ENCODE measurements at regions not wholly inside any gene's neighbourhood (a gene's known extent, or its start where the extent isn't known, plus 50 kb on each side); places are given as distances from the start of the nearest gene placed in this dataset.
"Not testable (repeated sequence)": the region's sequence is repeated elsewhere in the genome, so short reads cannot be mapped to it uniquely, and the experiment has no call there.

GRCh38 chrX:33852146-33852545, 280.0 kb downstream of the FAM47A start:
- peaks cover 0 to 14% (median 7%) of the 10 kb centered on the region in 8 donors for H3K9me3 Mint-ChIP-seq
- CTCF ChIA-PET (ENCODE audit: partially characterized antibody): not testable (repeated sequence)

DNA sequence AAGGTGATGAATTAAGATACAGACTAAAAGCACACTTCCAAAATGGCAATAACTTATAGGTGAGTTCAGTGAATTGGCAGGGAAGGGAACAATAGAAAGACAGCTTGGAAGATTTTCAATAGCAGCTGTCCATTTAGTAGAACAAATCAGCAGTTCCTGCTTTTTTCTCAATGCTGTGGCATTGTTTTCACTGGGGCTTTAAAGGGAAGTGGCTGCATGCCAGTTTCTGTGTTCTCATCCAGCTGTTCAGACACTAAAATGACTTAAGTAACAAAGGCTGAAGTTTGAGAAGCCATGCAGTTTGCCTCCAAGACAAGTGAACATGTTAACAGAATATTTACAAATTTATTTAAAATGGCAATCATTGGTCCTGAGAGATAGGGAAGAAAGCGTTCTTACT, 291.9 kb downstream of the FAM47A start:
- Mint-ChIP-seq H3K36me3 (no peaks in the 10 kb centered on the region), H3K4me3 (no peak overlapping the region), H3K27me3 (no peaks in the 10 kb centered on the region), H3K9me3 (peaks cover 0 to 6% (median 0%) of the 10 kb centered on the region in 8 donors), H3K27ac (no peak overlapping the region), H3K4me1 (no peaks in the 10 kb centered on the region)
- intact Hi-C loops (cut with micrococcal nuclease): no loop called here
- Histone ChIP-seq H3K27me3 (ENCODE audit: insufficient read depth, low read length) (no peaks in the 10 kb centered on the region), H3K4me1 (ENCODE audit: insufficient read depth, low read length) (no peaks in the 10 kb centered on the region), H3K9me3 (ENCODE audit: control insufficient read depth in 1 of 2, low read length in 2 of 2) (no peaks in the 10 kb centered on the region), H3K27ac (ENCODE audit: low read depth, low read length) (no peak overlapping the region), H3K4me3 (ENCODE audit: low read length in 2 of 2) (no peak overlapping the region), H3K36me3 (ENCODE audit: insufficient read depth, low read length) (no peaks in the 10 kb centered on the region)
- POLR2A ChIA-PET (ENCODE audit: partially characterized antibody): no interaction called here
- CTCF ChIA-PET (ENCODE audit: partially characterized antibody): no interaction called here
- DNase-seq: no peak

More at GRCh38 chrX:33852146-33852545, 280.0 kb downstream of the FAM47A start:
- H3K27me3 ChIP-seq (ENCODE audit: insufficient read depth, low read length); H3K9me3 ChIP-seq (ENCODE audit: control insufficient read depth in 1 of 2, low read length in 2 of 2); H3K4me1 ChIP-seq (ENCODE audit: insufficient read depth, low read length); H3K36me3 Mint-ChIP-seq; H3K27ac ChIP-seq (ENCODE audit: low read depth, low read length); H3K4me3 Mint-ChIP-seq; H3K36me3 ChIP-seq (ENCODE audit: insufficient read depth, low read length); intact Hi-C loops (cut with micrococcal nuclease); DNase-seq; H3K4me3 ChIP-seq (ENCODE audit: low read length in 2 of 2); H3K27ac Mint-ChIP-seq; H3K4me1 Mint-ChIP-seq; H3K27me3 Mint-ChIP-seq; POLR2A ChIA-PET (ENCODE audit: partially characterized antibody): not testable (repeated sequence)

DNA sequence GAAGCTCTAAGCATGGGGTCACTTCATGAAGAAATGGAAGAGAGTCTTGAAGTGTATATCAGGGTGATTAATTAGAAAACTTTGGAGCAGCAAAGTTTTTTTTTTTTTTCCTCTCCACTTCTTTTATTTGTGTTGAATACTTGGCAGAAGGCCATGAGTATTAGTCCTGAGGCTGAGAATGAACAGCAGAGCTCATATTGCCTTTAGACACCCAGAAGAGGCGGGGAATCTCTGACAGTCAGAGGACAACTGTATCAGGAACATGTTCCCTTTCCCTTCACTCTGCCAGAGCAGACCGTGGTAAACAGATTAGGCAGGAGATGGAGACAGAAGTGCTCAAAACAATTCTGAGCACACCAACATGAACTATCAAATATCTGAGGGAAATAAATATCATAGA, 300.9 kb downstream of the FAM47A start:
- CTCF ChIA-PET (ENCODE audit: partially characterized antibody): no interaction called here
- Histone ChIP-seq H3K27me3 (ENCODE audit: insufficient read depth, low read length) (no peaks in the 10 kb centered on the region), H3K4me3 (ENCODE audit: low read length in 2 of 2) (no peak overlapping the region), H3K9me3 (ENCODE audit: control insufficient read depth in 1 of 2, low read length in 2 of 2) (no peaks in the 10 kb centered on the region), H3K36me3 (ENCODE audit: insufficient read depth, low read length) (no peaks in the 10 kb centered on the region), H3K27ac (ENCODE audit: low read depth, low read length) (no peak overlapping the region), H3K4me1 (ENCODE audit: insufficient read depth, low read length) (no peaks in the 10 kb centered on the region)
- Mint-ChIP-seq H3K36me3 (no peaks in the 10 kb centered on the region), H3K4me1 (no peaks in the 10 kb centered on the region), H3K4me3 (no peak overlapping the region), H3K27me3 (no peaks in the 10 kb centered on the region), H3K27ac (no peak overlapping the region), H3K9me3 (peaks cover 0 to 24% (median 7%) of the 10 kb centered on the region in 8 donors)
- POLR2A ChIA-PET (ENCODE audit: partially characterized antibody): no interaction called here
- no peak for DNase-seq
- intact Hi-C loops (cut with micrococcal nuclease): no loop called here

DNA sequence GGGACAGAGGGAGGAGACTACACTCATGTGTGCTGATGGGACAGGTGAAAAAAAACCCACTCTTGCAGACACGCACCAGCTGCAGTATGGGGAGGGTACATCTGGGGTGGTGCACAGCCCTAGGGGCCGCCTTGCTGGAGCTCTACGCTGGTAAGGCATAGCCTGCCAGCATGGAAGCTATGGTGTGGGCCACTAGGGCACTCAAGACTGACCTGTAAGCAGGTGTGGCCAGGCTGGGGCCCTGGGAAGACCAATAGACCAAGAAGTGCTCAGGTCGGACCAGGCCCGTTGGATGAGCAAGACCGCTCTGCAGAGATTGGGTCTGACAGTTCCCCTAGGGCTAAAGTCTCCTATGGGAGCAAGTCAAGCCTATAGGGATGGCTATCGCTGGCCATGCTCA, 314.8 kb downstream of the FAM47A start:
- DNase-seq: no peak
- CTCF ChIA-PET (ENCODE audit: partially characterized antibody): no interaction called here

DNA sequence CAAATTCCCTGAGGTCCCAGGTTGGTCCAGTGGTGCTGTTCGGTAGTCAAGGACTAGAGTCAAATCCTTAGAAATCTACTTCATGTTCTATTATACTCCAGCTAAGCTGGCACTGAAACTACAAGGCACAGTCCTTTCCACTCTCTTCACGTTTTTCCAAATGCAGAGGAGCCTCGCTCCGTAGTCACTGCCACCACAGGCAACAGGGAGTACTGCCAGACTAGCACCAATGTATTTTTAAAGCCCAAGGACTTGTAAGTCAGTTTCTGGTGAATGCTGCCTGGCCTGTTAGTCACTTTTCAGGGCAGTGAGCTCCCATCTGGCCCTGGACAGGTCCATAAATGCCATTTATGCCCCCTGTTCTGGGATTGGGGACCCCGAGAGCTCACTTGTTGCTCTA, 323.5 kb downstream of the FAM47A start:
- intact Hi-C loops (cut with micrococcal nuclease): no loop called here

More for the DNA sequence above, 314.8 kb downstream of the FAM47A start:
- H3K27ac Mint-ChIP-seq: no peak overlapping the region
- peaks cover 0 to 16% (median 3%) of the 10 kb centered on the region in 8 donors for H3K9me3 Mint-ChIP-seq
- H3K36me3 Mint-ChIP-seq: no peaks in the 10 kb centered on the region
- H3K4me3 Mint-ChIP-seq: no peak overlapping the region
- POLR2A ChIA-PET (ENCODE audit: partially characterized antibody): no interaction called here
- Histone ChIP-seq H3K36me3 (ENCODE audit: insufficient read depth, low read length) (no peaks in the 10 kb centered on the region), H3K4me3 (ENCODE audit: low read length in 2 of 2) (no peak overlapping the region), H3K27me3 (ENCODE audit: insufficient read depth, low read length) (no peaks in the 10 kb centered on the region), H3K9me3 (ENCODE audit: control insufficient read depth in 1 of 2, low read length in 2 of 2) (no peaks in the 10 kb centered on the region), H3K4me1 (ENCODE audit: insufficient read depth, low read length) (no peaks in the 10 kb centered on the region), H3K27ac (ENCODE audit: low read depth, low read length) (no peak overlapping the region)
- intact Hi-C loops (cut with micrococcal nuclease): no loop called here
- no peaks in the 10 kb centered on the region for H3K27me3 Mint-ChIP-seq
- no peaks in the 10 kb centered on the region for H3K4me1 Mint-ChIP-seq

DNA sequence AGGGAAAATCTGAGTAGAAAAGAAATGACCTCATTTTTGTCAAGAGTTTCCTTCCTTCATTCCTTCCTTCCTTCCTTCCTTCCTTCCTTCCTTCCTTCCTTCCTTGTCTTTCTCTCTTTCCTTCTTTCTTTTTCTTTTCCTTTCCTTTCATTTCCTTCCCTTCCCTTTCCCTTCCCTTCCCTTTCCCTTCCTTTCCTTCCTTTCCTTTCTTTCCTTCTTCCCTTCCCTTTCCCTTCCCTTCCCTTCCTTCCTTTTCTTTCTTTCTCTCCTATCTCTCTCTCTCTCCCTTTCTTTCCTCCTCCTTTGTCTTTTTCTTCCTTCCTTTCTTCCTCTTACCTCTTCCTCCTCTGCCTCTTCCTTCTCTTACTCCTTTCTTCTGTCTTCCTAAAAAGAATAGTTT, 347.6 kb downstream of the FAM47A start:
- H3K4me3 Mint-ChIP-seq: no peak overlapping the region
- Histone ChIP-seq H3K36me3 (ENCODE audit: insufficient read depth, low read length) (no peaks in the 10 kb centered on the region), H3K27ac (ENCODE audit: low read depth, low read length) (no peak overlapping the region), H3K27me3 (ENCODE audit: insufficient read depth, low read length) (no peaks in the 10 kb centered on the region), H3K4me3 (ENCODE audit: low read length in 2 of 2) (no peak overlapping the region), H3K4me1 (ENCODE audit: insufficient read depth, low read length) (no peaks in the 10 kb centered on the region), H3K9me3 (ENCODE audit: control insufficient read depth in 1 of 2, low read length in 2 of 2) (no peaks in the 10 kb centered on the region)
- H3K27ac Mint-ChIP-seq: no peak overlapping the region
- peaks cover 0 to 11% (median under 1%) of the 10 kb centered on the region in 8 donors for H3K9me3 Mint-ChIP-seq
- no peaks in the 10 kb centered on the region for H3K36me3 Mint-ChIP-seq
- intact Hi-C loops (cut with micrococcal nuclease): no loop called here
- H3K4me1 Mint-ChIP-seq: no peaks in the 10 kb centered on the region
- CTCF ChIA-PET (ENCODE audit: partially characterized antibody): no interaction called here
- POLR2A ChIA-PET (ENCODE audit: partially characterized antibody): no interaction called here
- DNase-seq: no peak
- H3K27me3 Mint-ChIP-seq: no peaks in the 10 kb centered on the region

More for the DNA sequence above, 323.5 kb downstream of the FAM47A start:
- H3K4me1 ChIP-seq (ENCODE audit: insufficient read depth, low read length): no peaks in the 10 kb centered on the region
- H3K4me1 Mint-ChIP-seq: no peaks in the 10 kb centered on the region
- H3K36me3 Mint-ChIP-seq: no peaks in the 10 kb centered on the region
- H3K9me3 ChIP-seq (ENCODE audit: control insufficient read depth in 1 of 2, low read length in 2 of 2): no peaks in the 10 kb centered on the region
- DNase-seq: no peak
- no peak overlapping the region for H3K27ac Mint-ChIP-seq
- H3K27me3 ChIP-seq (ENCODE audit: insufficient read depth, low read length): no peaks in the 10 kb centered on the region
- no peaks in the 10 kb centered on the region for H3K36me3 ChIP-seq (ENCODE audit: insufficient read depth, low read length)
- no peak overlapping the region for H3K4me3 ChIP-seq (ENCODE audit: low read length in 2 of 2)
- no peak overlapping the region for H3K4me3 Mint-ChIP-seq
- ChIA-PET CTCF (ENCODE audit: partially characterized antibody) (no interaction called here), POLR2A (ENCODE audit: partially characterized antibody) (no interaction called here)
- H3K9me3 Mint-ChIP-seq: peaks cover 0 to 21% (median 6%) of the 10 kb centered on the region in 8 donors
- H3K27ac ChIP-seq (ENCODE audit: low read depth, low read length): no peak overlapping the region
- no peaks in the 10 kb centered on the region for H3K27me3 Mint-ChIP-seq

- H3K4me3 ChIP-seq (ENCODE audit: low read length in 2 of 2): no peak overlapping the region
These were observed 390.3 kb downstream of the FAM47A start for GRCh38 chrX:33741807-33742206.

GRCh38 chrX:33735182-33735581, 396.9 kb downstream of the FAM47A start:
- Histone ChIP-seq H3K9me3 (ENCODE audit: control insufficient read depth in 1 of 2, low read length in 2 of 2) (no peaks in the 10 kb centered on the region), H3K4me3 (ENCODE audit: low read length in 2 of 2) (no peak overlapping the region), H3K36me3 (ENCODE audit: insufficient read depth, low read length) (no peaks in the 10 kb centered on the region), H3K27ac (ENCODE audit: low read depth, low read length) (no peak overlapping the region), H3K4me1 (ENCODE audit: insufficient read depth, low read length) (no peaks in the 10 kb centered on the region), H3K27me3 (ENCODE audit: insufficient read depth, low read length) (no peaks in the 10 kb centered on the region)
- H3K9me3 Mint-ChIP-seq: peaks cover 0 to 11% (median 2%) of the 10 kb centered on the region in 8 donors
- no peak for DNase-seq
- no peaks in the 10 kb centered on the region for H3K36me3 Mint-ChIP-seq
- no peaks in the 10 kb centered on the region for H3K27me3 Mint-ChIP-seq
- intact Hi-C loops (cut with micrococcal nuclease): no loop called here
- ChIA-PET POLR2A (ENCODE audit: partially characterized antibody) (no interaction called here), CTCF (ENCODE audit: partially characterized antibody) (no interaction called here)
- no peaks in the 10 kb centered on the region for H3K4me1 Mint-ChIP-seq
- no peak overlapping the region for H3K4me3 Mint-ChIP-seq
- H3K27ac Mint-ChIP-seq: no peak overlapping the region

More at GRCh38 chrX:33741807-33742206, 390.3 kb downstream of the FAM47A start:
- ChIA-PET POLR2A (ENCODE audit: partially characterized antibody) (no interaction called here), CTCF (ENCODE audit: partially characterized antibody) (no interaction called here)
- H3K27ac Mint-ChIP-seq: no peak overlapping the region
- no peaks in the 10 kb centered on the region for H3K27me3 Mint-ChIP-seq
- H3K27me3 ChIP-seq (ENCODE audit: insufficient read depth, low read length): no peaks in the 10 kb centered on the region
- H3K9me3 ChIP-seq (ENCODE audit: control insufficient read depth in 1 of 2, low read length in 2 of 2): no peaks in the 10 kb centered on the region
- DNase-seq: peak in 1 of 5 donors; percentile 20
- no peaks in the 10 kb centered on the region for H3K4me1 Mint-ChIP-seq
- no peaks in the 10 kb centered on the region for H3K36me3 ChIP-seq (ENCODE audit: insufficient read depth, low read length)
- H3K36me3 Mint-ChIP-seq: no peaks in the 10 kb centered on the region
- intact Hi-C loops (cut with micrococcal nuclease): no loop called here
- no peaks in the 10 kb centered on the region for H3K4me1 ChIP-seq (ENCODE audit: insufficient read depth, low read length)
- no peak overlapping the region for H3K4me3 Mint-ChIP-seq
- H3K27ac ChIP-seq (ENCODE audit: low read depth, low read length): no peak overlapping the region
- H3K9me3 Mint-ChIP-seq: peaks cover 0 to 15% (median 4%) of the 10 kb centered on the region in 8 donors
